A549 (cell line): ENCODE measurements at regions not wholly inside any gene's neighbourhood (a gene's known extent, or its start where the extent isn't known, plus 50 kb on each side); places are given as distances from the start of the nearest gene placed in this dataset.

ENCODE experiments used
- ATAC-seq, 2 experiments: fragments of 200-7000 bp in 1 of 2; fragments of >200 bp in 1 of 2; cut with Nextera tagmentation in 1 of 2; cut with Tn5 transposase in 1 of 2; 3 replicates each; pipeline versions ENCODE4 v1.8.0 to v1.9.1; 2018 to 2020; ENCODE audit warnings: mild to moderate bottlenecking in 1 of 2, moderate library complexity in 1 of 2
- CTCF ChIA-PET: fragments of 300-600 bp; sonication (Branson Sonifier 250); formaldehyde crosslinking; extraction: SDS; loops from one replicate; lab custom pipeline; 2021; ENCODE audit warnings: antibody characterized with exemption, inconsistent platforms; lab: Yijun Ruan, JAX
- POLR2A ChIA-PET: fragments of 350-600 bp; formaldehyde crosslinking; extraction: SDS; loops from one replicate; lab custom pipeline; 2021; ENCODE audit warnings: antibody characterized with exemption, inconsistent platforms; lab: Yijun Ruan, JAX
- DNase-seq, 2 experiments: peaks; one replicate each; pipeline versions ENCODE4 v3.0.0 to v3.0.0-alpha.2; 2011 to 2016; ENCODE audit warnings: low read depth in 1 of 2, low spot score in 1 of 2
- FAIRE-seq: peaks from 2 replicates; lab custom pipeline; 2011; peaks lifted over from hg19 to GRCh38; lab: Jason Lieb, UNC
- H3K27ac ChIP-seq, 2 experiments: fragments of >200 bp; sonication (Bioruptor Twin); formaldehyde crosslinking; 3 replicates each; pipeline ENCODE4 v1.5.1; 2016 to 2017
- H3K4me1 ChIP-seq: fragments of >200 bp; sonication (Bioruptor Twin); formaldehyde crosslinking; 3 replicates; pipeline ENCODE4 v1.6.1; 2016
- H3K4me2 ChIP-seq: fragments of >200 bp; sonication (Bioruptor Twin); formaldehyde crosslinking; 3 replicates; pipeline ENCODE4 v1.6.1; 2016
- H3K4me3 ChIP-seq: fragments of >200 bp; sonication (Bioruptor Twin); formaldehyde crosslinking; 3 replicates; pipeline ENCODE4 v1.5.1; 2016
- H3K9me3 ChIP-seq: fragments of >200 bp; sonication (Bioruptor Twin); formaldehyde crosslinking; 3 replicates; pipeline ENCODE4 v1.6.1; 2016
- CBX2 ChIP-seq: fragments of 200-600 bp; sonication (generic); IDR thresholded peaks from 2 replicates; pipeline ENCODE4 v1.6.1; 2016; ENCODE audit warnings: low read depth, mild to moderate bottlenecking, borderline replicate concordance
- EHMT2 ChIP-seq: fragments of 200-600 bp; sonication (generic); IDR thresholded peaks from 2 replicates; pipeline ENCODE4 v1.6.1; 2016; ENCODE audit warnings: antibody characterized with exemption, low read depth, mild to moderate bottlenecking, moderate library complexity
- EP300 ChIP-seq, 2 experiments: fragments of >200 bp; sonication (Bioruptor Twin); formaldehyde crosslinking; IDR thresholded peaks; 2 replicates in 1 of 2; 3 replicates in 1 of 2; pipeline ENCODE4 v1.6.1; 2016 to 2017
- FOSB ChIP-seq: fragments of 250-450 bp; sonication (Bioruptor Pico); IDR thresholded peaks from 2 replicates; pipeline ENCODE4 v1.5.0; 2020; ENCODE audit warnings: mild to moderate bottlenecking, moderate library complexity
- GATA3 ChIP-seq: IDR thresholded peaks from 2 replicates; pipeline ENCODE4 v1.6.1; 2012; ENCODE audit warnings: borderline replicate concordance
- HOXA7 ChIP-seq: fragments of 250-450 bp; sonication (Bioruptor Pico); IDR thresholded peaks from 2 replicates; pipeline ENCODE4 v1.5.0; 2020; ENCODE audit warnings: mild to moderate bottlenecking, moderate library complexity
- JUN ChIP-seq, 2 experiments: fragments of >200 bp; sonication (Bioruptor Twin); formaldehyde crosslinking; IDR thresholded peaks; 2 replicates in 1 of 2; 3 replicates in 1 of 2; pipeline ENCODE4 v1.6.1; 2016 to 2017
- JUNB ChIP-seq: fragments of >200 bp; sonication (Bioruptor Twin); formaldehyde crosslinking; IDR thresholded peaks from 2 replicates; pipeline ENCODE4 v1.6.1; 2016
- KDM1A ChIP-seq: fragments of 200-600 bp; sonication (generic); IDR thresholded peaks from 2 replicates; pipeline ENCODE4 v1.6.1; 2016; ENCODE audit warnings: low read depth, mild to moderate bottlenecking
- KDM5A ChIP-seq: fragments of 200-600 bp; sonication (generic); IDR thresholded peaks from 2 replicates; pipeline ENCODE4 v1.6.1; 2016; ENCODE audit warnings: antibody characterized with exemption, mild to moderate bottlenecking
- MAZ ChIP-seq: fragments of 150-350 bp; IDR thresholded peaks from 2 replicates; pipeline ENCODE4 v1.6.1; 2014; ENCODE audit warnings: antibody characterized with exemption, low read depth, low read length, borderline replicate concordance
- PHF8 ChIP-seq: fragments of 200-600 bp; sonication (generic); IDR thresholded peaks from 2 replicates; pipeline ENCODE4 v1.6.1; 2016; ENCODE audit warnings: low read depth, mild to moderate bottlenecking, antibody characterized with exemption, moderate library complexity, borderline replicate concordance
- POLR2A ChIP-seq: IDR thresholded peaks from 2 replicates; pipeline ENCODE4 v1.6.1; 2012; ENCODE audit warnings: mild to moderate bottlenecking, low read length
- RAD21 ChIP-seq, 2 experiments: fragments of >200 bp in 1 of 2; sonication (Bioruptor Twin) in 1 of 2; formaldehyde crosslinking in 1 of 2; IDR thresholded peaks in 1 of 2; conservative IDR thresholded peaks in 1 of 2; 2 replicates in 1 of 2; 3 replicates in 1 of 2; pipeline ENCODE4 v1.6.1; 2012 to 2018; ENCODE audit warnings: inconsistent platforms in 1 of 2
- SMC3 ChIP-seq: fragments of >200 bp; sonication (Bioruptor Twin); formaldehyde crosslinking; IDR thresholded peaks from 3 replicates; pipeline ENCODE4 v1.6.1; 2018; ENCODE audit warnings: inconsistent platforms
- SREBF2 ChIP-seq: fragments of 450-650 bp; IDR thresholded peaks from 2 replicates; pipeline ENCODE4 v1.6.1; 2014; ENCODE audit warnings: mild to moderate bottlenecking, moderate library complexity
- ZSCAN20 ChIP-seq: fragments of 250-450 bp; sonication (Bioruptor Pico); IDR thresholded peaks from 2 replicates; pipeline ENCODE4 v1.8.0; 2022; ENCODE audit warnings: mild to moderate bottlenecking, moderate library complexity
- WGBS: methylation state at CpG from one replicate; pipeline ENCODE4 v1.1.6; 2017; ENCODE audit errors: missing lambda C conversion rate; 5-methylcytosine and 5-hydroxymethylcytosine counted together
- TF ChIP-seq, protein P1 (sequence below): IDR thresholded peaks from 2 replicates; pipeline ENCODE4 v1.6.1; 2012
- TF ChIP-seq, protein P2 (sequence below): fragments of 150-350 bp; IDR thresholded peaks from 2 replicates; pipeline ENCODE4 v1.6.1; 2014; ENCODE audit warnings: low read depth, mild to moderate bottlenecking, low read length
- TF ChIP-seq, protein P3 (sequence below): fragments of 450-650 bp; IDR thresholded peaks from 2 replicates; pipeline ENCODE4 v1.6.1; 2014; ENCODE audit warnings: antibody characterized with exemption
- TF ChIP-seq, protein P4 (sequence below): IDR thresholded peaks from 2 replicates; pipeline ENCODE4 v1.6.1; 2012; ENCODE audit warnings: low read depth, borderline replicate concordance
- TF ChIP-seq, protein P5 (sequence below): fragments of 250-450 bp; sonication (Bioruptor Pico); IDR thresholded peaks from 2 replicates; pipeline ENCODE4 v1.5.0; 2021; ENCODE audit warnings: mild to moderate bottlenecking, moderate library complexity, borderline replicate concordance

DNA sequence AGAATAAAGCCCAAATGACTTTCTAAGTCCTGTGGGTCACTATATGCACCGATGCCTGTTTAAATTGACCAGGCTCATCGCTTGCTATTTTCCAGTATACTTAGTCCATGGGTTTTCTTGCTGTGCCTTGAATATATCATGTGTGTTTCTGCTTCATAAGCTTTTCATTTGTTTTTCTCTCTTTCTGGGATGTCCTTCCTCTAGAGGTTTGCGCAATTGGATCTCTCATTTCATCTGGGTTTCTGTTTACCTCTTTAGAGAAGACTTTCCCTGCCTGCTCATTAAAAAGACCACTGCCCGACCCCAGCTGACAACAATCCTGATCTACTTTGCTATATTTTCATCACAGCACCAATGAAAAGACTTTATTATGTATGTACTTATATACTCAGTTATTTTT is 150.9 kb upstream of the CYRIA start:
- TF ChIP-seq MAZ (no peak), HOXA7 (no peak), FOSB (CRISPR knock-in tag) (no peak)
- TF ChIP-seq, protein P1, sequence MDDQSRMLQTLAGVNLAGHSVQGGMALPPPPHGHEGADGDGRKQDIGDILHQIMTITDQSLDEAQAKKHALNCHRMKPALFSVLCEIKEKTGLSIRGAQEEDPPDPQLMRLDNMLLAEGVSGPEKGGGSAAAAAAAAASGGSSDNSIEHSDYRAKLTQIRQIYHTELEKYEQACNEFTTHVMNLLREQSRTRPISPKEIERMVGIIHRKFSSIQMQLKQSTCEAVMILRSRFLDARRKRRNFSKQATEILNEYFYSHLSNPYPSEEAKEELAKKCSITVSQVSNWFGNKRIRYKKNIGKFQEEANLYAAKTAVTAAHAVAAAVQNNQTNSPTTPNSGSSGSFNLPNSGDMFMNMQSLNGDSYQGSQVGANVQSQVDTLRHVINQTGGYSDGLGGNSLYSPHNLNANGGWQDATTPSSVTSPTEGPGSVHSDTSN: no peak
- TF ChIP-seq, protein P2, sequence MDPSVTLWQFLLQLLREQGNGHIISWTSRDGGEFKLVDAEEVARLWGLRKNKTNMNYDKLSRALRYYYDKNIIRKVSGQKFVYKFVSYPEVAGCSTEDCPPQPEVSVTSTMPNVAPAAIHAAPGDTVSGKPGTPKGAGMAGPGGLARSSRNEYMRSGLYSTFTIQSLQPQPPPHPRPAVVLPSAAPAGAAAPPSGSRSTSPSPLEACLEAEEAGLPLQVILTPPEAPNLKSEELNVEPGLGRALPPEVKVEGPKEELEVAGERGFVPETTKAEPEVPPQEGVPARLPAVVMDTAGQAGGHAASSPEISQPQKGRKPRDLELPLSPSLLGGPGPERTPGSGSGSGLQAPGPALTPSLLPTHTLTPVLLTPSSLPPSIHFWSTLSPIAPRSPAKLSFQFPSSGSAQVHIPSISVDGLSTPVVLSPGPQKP: no peak
- TF ChIP-seq, all 56 proteins: peak for 0
- Histone ChIP-seq H3K27ac (no peak overlapping the region), H3K4me1 (no peaks in the 10 kb centered on the region), H3K4me2 (no peak overlapping the region), H3K4me3 (no peak overlapping the region), H3K9me3 (no peaks in the 10 kb centered on the region)
- FAIRE-seq (no peak), DNase-seq (no peak), ATAC-seq (no peak)
- WGBS: 8% methylated on average over 4 of the region's 4 CpGs
- POLR2A ChIA-PET: no interaction called here
- CTCF ChIA-PET: no interaction called here

DNA sequence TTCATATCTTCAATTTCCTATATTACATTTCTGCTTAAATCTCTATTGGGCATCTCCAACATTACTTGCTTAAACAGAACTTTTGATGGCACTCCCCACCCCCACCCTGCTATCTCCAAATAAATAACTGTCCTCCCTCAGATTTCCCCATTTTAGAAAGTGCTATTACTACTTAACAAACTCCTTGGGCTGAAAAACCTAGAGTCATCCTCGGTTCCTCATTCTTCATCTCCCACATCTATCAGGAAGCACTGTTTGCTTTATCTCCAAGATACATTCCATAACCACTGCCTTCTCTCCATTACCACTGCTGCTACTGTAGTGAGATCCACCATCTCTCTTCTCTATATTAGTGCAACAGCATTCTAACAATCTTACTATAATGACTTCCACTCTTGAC is 150.4 kb upstream of the CYRIA start:
- FAIRE-seq: no peak

DNA sequence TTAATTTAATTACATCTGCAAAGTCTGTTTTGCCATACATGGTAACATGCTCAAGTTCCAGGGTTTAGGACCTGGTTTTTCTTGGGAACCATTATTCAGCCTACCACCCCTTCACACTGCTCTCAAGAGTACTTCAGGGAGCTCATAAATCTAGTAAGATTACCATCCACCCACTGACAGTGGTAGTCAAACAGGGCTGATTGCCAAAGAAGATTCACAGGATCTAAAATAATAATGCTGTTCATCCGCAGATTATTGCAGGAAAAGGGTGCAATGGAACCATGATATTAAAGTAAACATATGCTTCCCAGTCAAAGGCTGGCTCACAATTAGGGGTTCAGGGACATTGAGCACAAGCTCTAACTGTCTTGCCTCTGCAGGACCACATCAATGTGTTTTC is 148.0 kb upstream of the CYRIA start:
- ATAC-seq (no peak), DNase-seq (no peak), FAIRE-seq (no peak)
- H3K4me2 ChIP-seq: no peak overlapping the region
- TF ChIP-seq GATA3 (no peak), POLR2A (no peak), RAD21 (conservative IDR thresholded peaks at IDR 0.05 in 1 of 2, IDR thresholded peaks at IDR 0.05 in 1 of 2) (no peak), JUNB (no peak), ZSCAN20 (CRISPR knock-in tag) (no peak), KDM5A (no peak), CBX2 (no peak), EP300 (IDR thresholded peaks at IDR 0.05) (no peak), JUN (IDR thresholded peaks at IDR 0.05) (no peak), SREBF2 (no peak), EHMT2 (no peak), HOXA7 (no peak), PHF8 (no peak)
- TF ChIP-seq, protein P3, sequence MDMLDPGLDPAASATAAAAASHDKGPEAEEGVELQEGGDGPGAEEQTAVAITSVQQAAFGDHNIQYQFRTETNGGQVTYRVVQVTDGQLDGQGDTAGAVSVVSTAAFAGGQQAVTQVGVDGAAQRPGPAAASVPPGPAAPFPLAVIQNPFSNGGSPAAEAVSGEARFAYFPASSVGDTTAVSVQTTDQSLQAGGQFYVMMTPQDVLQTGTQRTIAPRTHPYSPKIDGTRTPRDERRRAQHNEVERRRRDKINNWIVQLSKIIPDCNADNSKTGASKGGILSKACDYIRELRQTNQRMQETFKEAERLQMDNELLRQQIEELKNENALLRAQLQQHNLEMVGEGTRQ: no peak
- TF ChIP-seq, protein P1: no peak
- TF ChIP-seq, protein P4, sequence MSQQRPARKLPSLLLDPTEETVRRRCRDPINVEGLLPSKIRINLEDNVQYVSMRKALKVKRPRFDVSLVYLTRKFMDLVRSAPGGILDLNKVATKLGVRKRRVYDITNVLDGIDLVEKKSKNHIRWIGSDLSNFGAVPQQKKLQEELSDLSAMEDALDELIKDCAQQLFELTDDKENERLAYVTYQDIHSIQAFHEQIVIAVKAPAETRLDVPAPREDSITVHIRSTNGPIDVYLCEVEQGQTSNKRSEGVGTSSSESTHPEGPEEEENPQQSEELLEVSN: no peak
- H3K9me3 ChIP-seq: no peaks in the 10 kb centered on the region
- POLR2A ChIA-PET: no interaction called here
- CTCF ChIA-PET: no interaction called here
- H3K4me1 ChIP-seq: no peaks in the 10 kb centered on the region
- no peak overlapping the region for H3K4me3 ChIP-seq
- 41% methylated on average over 1 of the region's 1 CpG for WGBS
- H3K27ac ChIP-seq: no peak overlapping the region

More for the DNA sequence above, 150.4 kb upstream of the CYRIA start:
- H3K9me3 ChIP-seq: no peaks in the 10 kb centered on the region
- DNase-seq (no peak), ATAC-seq (no peak)
- TF ChIP-seq SMC3 (no peak), EP300 (IDR thresholded peaks at IDR 0.05) (no peak), SREBF2 (no peak), KDM1A (no peak)
- TF ChIP-seq, protein P5, sequence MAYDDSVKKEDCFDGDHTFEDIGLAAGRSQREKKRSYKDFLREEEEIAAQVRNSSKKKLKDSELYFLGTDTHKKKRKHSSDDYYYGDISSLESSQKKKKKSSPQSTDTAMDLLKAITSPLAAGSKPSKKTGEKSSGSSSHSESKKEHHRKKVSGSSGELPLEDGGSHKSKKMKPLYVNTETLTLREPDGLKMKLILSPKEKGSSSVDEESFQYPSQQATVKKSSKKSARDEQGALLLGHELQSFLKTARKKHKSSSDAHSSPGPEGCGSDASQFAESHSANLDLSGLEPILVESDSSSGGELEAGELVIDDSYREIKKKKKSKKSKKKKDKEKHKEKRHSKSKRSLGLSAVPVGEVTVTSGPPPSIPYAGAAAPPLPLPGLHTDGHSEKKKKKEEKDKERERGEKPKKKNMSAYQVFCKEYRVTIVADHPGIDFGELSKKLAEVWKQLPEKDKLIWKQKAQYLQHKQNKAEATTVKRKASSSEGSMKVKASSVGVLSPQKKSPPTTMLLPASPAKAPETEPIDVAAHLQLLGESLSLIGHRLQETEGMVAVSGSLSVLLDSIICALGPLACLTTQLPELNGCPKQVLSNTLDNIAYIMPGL (CRISPR knock-in tag): no peak
- WGBS: 3% methylated on average over 1 of the region's 1 CpG
- POLR2A ChIA-PET: no interaction called here
- CTCF ChIA-PET: no interaction called here
- H3K4me2 ChIP-seq: no peak overlapping the region
- no peak overlapping the region for H3K4me3 ChIP-seq
- H3K27ac ChIP-seq: no peak overlapping the region
- no peaks in the 10 kb centered on the region for H3K4me1 ChIP-seq
